ENCODE measurements at regions not wholly inside any gene's neighbourhood (a gene's known extent, or its start where the extent isn't known, plus 50 kb on each side); places are given as distances from the start of the nearest gene placed in this dataset.
A peak's percentile ranks its signal among the peaks of the same experiment; 100 is the strongest.

- Mint-ChIP-seq H3K27ac (no peak overlapping the region), H3K36me3 (ENCODE audit: low read depth) (no peaks in the 10 kb centered on the region; the same call in 2 of the 3 replicates), H3K9me3 (peaks cover 2% of the 10 kb centered on the region; the same call in 1 of the 3 replicates), H3K4me3 (no peak overlapping the region), H3K4me1 (peaks cover 3% of the 10 kb centered on the region; the same call in 2 of the 3 replicates), H3K27me3 (ENCODE audit: insufficient read depth, low read depth, poor library complexity) (peaks cover 3% of the 10 kb centered on the region)
- H3K36me3 ChIP-seq (ENCODE audit: insufficient read depth), result no peaks in the 10 kb centered on the region
- no peak for DNase-seq (ENCODE audit: low spot score)
- H3K27ac ChIP-seq (ENCODE audit: low read depth), result no peak overlapping the region
- no peak overlapping the region for H3K4me2 ChIP-seq
- peaks cover 7% of the 10 kb centered on the region; the same call in 1 of the 2 replicates for H3K9me2 ChIP-seq (ENCODE audit: insufficient read depth)
- H3K4me1 ChIP-seq (ENCODE audit: insufficient read depth), result peaks cover 4% of the 10 kb centered on the region; the same call in 1 of the 2 replicates
- no peak for ATAC-seq
- H2AFZ ChIP-seq, result peak overlapping the region; percentile 88; the same call in 1 of the 2 replicates
- no peaks in the 10 kb centered on the region for H3K27me3 ChIP-seq (ENCODE audit: insufficient read depth)
- TF ChIP-seq POLR2AphosphoS5 (IDR thresholded peaks at IDR 0.05; ENCODE audit: low read depth), result no peak
- TF ChIP-seq ZNF331 (CRISPR knock-in tag; IDR thresholded peaks at IDR 0.05; ENCODE audit: low read depth), result no peak
- no peak for TF ChIP-seq ZNF114 (CRISPR knock-in tag; IDR thresholded peaks at IDR 0.05)
- no peak for TF ChIP-seq NANOG (IDR thresholded peaks at IDR 0.05; ENCODE audit: borderline replicate concordance)
- no peak for TF ChIP-seq CTCF (conservative IDR thresholded peaks at IDR 0.05; ENCODE audit: low read depth in 2 of 2)
- no peak for TF ChIP-seq ETS1 (IDR thresholded peaks at IDR 0.05)
- TF ChIP-seq STAT1 (IDR thresholded peaks at IDR 0.05; ENCODE audit: unreplicated experiment), result no peak
- TF ChIP-seq ZNF462 (CRISPR knock-in tag; IDR thresholded peaks at IDR 0.05), result no peak
- no peak for TF ChIP-seq CREB1 (CRISPR knock-in tag; IDR thresholded peaks at IDR 0.05; ENCODE audit: low read depth)
- no peak for TF ChIP-seq REST (IDR thresholded peaks at IDR 0.05; ENCODE audit: unreplicated experiment)
- no peak for TF ChIP-seq EZH2phosphoT487 (IDR thresholded peaks at IDR 0.05; ENCODE audit: unreplicated experiment)
- no peak for TF ChIP-seq JUNB (IDR thresholded peaks at IDR 0.05; ENCODE audit: unreplicated experiment)
- no peaks in the 10 kb centered on the region for H3F3A ChIP-seq (replicated peaks; ENCODE audit: low read depth)
- H3K4me3 ChIP-seq, result no peak overlapping the region
- H4K20me1 ChIP-seq (replicated peaks; ENCODE audit: insufficient read depth), result no peaks in the 10 kb centered on the region
- H3K79me2 ChIP-seq (replicated peaks; ENCODE audit: insufficient read depth), result no peaks in the 10 kb centered on the region
Observed at GRCh38 chr12:75784591-75784990, 247.0 kb downstream of the PHLDA1 start.

Data from GM23338 (cell line).